GM23338 (cell line): ENCODE measurements at regions not wholly inside any gene's neighbourhood (a gene's known extent, or its start where the extent isn't known, plus 50 kb on each side); places are given as distances from the start of the nearest gene placed in this dataset.
"Not testable (repeated sequence)": the region's sequence is repeated elsewhere in the genome, so short reads cannot be mapped to it uniquely, and the experiment has no call there.

ENCODE experiments used
- ATAC-seq: fragments of 200-7000 bp; cut with Tn5 transposase; 3 replicates; pipeline ENCODE4 v1.9.1; 2020
- DNase-seq: peaks from one replicate; pipeline ENCODE4 v3.0.0-alpha.2; 2015; ENCODE audit warnings: low spot score
- H2AFZ ChIP-seq: fragments of 200-600 bp; sonication (generic); 2 replicates; pipeline ENCODE4 v1.8.0; 2016; ENCODE audit warnings: antibody characterized with exemption, mild to moderate bottlenecking, moderate library complexity
- H3F3A ChIP-seq: fragments of 200-600 bp; sonication (generic); replicated peaks from 2 replicates; pipeline ENCODE4 v1.8.0; 2017; ENCODE audit warnings: antibody characterized with exemption, mixed run types, low read depth
- H3K27ac ChIP-seq: fragments of 200-600 bp; sonication (generic); 2 replicates; pipeline ENCODE4 v1.6.1; 2016; ENCODE audit warnings: low read depth
- H3K27me3 ChIP-seq: fragments of 200-600 bp; sonication (generic); 2 replicates; pipeline ENCODE4 v1.8.0; 2016; ENCODE audit warnings: mild to moderate bottlenecking, mixed run types, moderate library complexity; ENCODE audit not compliant: insufficient read depth
- H3K36me3 ChIP-seq: fragments of 200-600 bp; sonication (generic); 2 replicates; pipeline ENCODE4 v1.8.0; 2016; ENCODE audit warnings: mild to moderate bottlenecking; ENCODE audit not compliant: insufficient read depth
- H3K4me1 ChIP-seq: fragments of 200-600 bp; sonication (generic); 2 replicates; pipeline ENCODE4 v1.8.0; 2016; ENCODE audit warnings: mild to moderate bottlenecking, moderate library complexity; ENCODE audit not compliant: insufficient read depth
- H3K4me2 ChIP-seq: fragments of 200-600 bp; sonication (generic); 2 replicates; pipeline ENCODE4 v1.7.1; 2017; ENCODE audit warnings: mixed run types
- H3K4me3 ChIP-seq: fragments of 200-600 bp; sonication (generic); 2 replicates; pipeline ENCODE4 v1.6.1; 2016; ENCODE audit warnings: mixed run types
- H3K79me2 ChIP-seq: fragments of 200-600 bp; sonication (generic); replicated peaks from 2 replicates; pipeline ENCODE4 v1.8.0; 2017; ENCODE audit warnings: mild to moderate bottlenecking; ENCODE audit not compliant: insufficient read depth
- H3K9me2 ChIP-seq: fragments of 200-600 bp; sonication (generic); 2 replicates; pipeline ENCODE4 v1.8.0; 2017; ENCODE audit not compliant: insufficient read depth
- H4K20me1 ChIP-seq: fragments of 200-600 bp; sonication (generic); replicated peaks from 2 replicates; pipeline ENCODE4 v1.8.0; 2017; ENCODE audit warnings: mild to moderate bottlenecking; ENCODE audit not compliant: insufficient read depth
- H3K27ac Mint-ChIP-seq: 2 replicates; pipeline ENCODE4 v1.8.0; 2020; ENCODE audit warnings: inconsistent platforms, mild to moderate bottlenecking, moderate library complexity, mixed read lengths
- H3K27me3 Mint-ChIP-seq: 3 replicates; pipeline ENCODE4 v1.8.0; 2022; ENCODE audit warnings: low read depth, mild to moderate bottlenecking, moderate library complexity, mixed read lengths, inconsistent platforms; ENCODE audit not compliant: insufficient read depth, poor library complexity
- H3K36me3 Mint-ChIP-seq: 3 replicates; pipeline ENCODE4 v1.8.0; 2021; ENCODE audit warnings: low read depth, mild to moderate bottlenecking, inconsistent platforms, moderate library complexity, mixed read lengths
- H3K4me1 Mint-ChIP-seq: 3 replicates; pipeline ENCODE4 v1.8.0; 2020; ENCODE audit warnings: mild to moderate bottlenecking, inconsistent platforms, mixed read lengths
- H3K4me3 Mint-ChIP-seq: 3 replicates; pipeline ENCODE4 v1.8.0; 2021; ENCODE audit warnings: moderate library complexity, mild to moderate bottlenecking, inconsistent platforms, mixed read lengths
- H3K9me3 Mint-ChIP-seq: 3 replicates; pipeline ENCODE4 v1.8.0; 2020; ENCODE audit warnings: moderate library complexity, mild to moderate bottlenecking, inconsistent platforms, mixed read lengths
- ETS1 ChIP-seq: IDR thresholded peaks from 2 replicates; pipeline ENCODE4 v1.6.1; 2016; ENCODE audit warnings: antibody characterized with exemption
- EZH2phosphoT487 ChIP-seq: fragments of 200-600 bp; sonication (generic); IDR thresholded peaks from one replicate; pipeline ENCODE4 v1.8.1; 2018; ENCODE audit warnings: antibody characterized with exemption; ENCODE audit not compliant: unreplicated experiment
- JUNB ChIP-seq: IDR thresholded peaks from one replicate; pipeline ENCODE4 v1.6.1; 2016; ENCODE audit warnings: antibody characterized with exemption; ENCODE audit not compliant: unreplicated experiment
- POLR2AphosphoS5 ChIP-seq: IDR thresholded peaks from 2 replicates; pipeline ENCODE4 v1.6.1; 2016; ENCODE audit warnings: antibody characterized with exemption, low read depth
- STAT1 ChIP-seq: IDR thresholded peaks from one replicate; pipeline ENCODE4 v1.6.1; 2016; ENCODE audit warnings: antibody characterized with exemption; ENCODE audit not compliant: unreplicated experiment
- TF ChIP-seq, protein P1 (sequence below): IDR thresholded peaks from one replicate; pipeline ENCODE4 v1.6.1; 2018; ENCODE audit warnings: antibody characterized with exemption; ENCODE audit not compliant: unreplicated experiment

DNA sequence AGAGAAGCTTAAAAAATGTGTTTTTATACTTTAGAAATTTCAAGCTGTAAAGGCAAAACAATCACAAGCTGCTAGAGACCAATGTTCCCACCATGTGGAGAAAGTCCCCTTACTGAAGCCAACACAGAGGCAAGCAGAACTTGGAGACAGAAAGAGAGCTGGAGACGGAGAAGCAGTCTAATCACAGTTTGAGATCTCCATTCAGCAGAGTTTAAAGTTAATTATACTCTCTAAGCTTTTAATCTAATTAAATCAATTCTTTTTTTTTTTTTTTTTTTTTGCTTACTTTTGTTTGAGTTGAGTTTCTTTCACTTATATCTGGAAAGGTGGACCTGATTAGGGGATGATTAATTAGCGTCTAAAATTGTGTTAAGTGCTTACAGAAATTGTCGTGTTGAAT is 1534.3 kb downstream of the MAT2B start (continued):
- TF ChIP-seq POLR2AphosphoS5 (no peak), JUNB (no peak)

DNA sequence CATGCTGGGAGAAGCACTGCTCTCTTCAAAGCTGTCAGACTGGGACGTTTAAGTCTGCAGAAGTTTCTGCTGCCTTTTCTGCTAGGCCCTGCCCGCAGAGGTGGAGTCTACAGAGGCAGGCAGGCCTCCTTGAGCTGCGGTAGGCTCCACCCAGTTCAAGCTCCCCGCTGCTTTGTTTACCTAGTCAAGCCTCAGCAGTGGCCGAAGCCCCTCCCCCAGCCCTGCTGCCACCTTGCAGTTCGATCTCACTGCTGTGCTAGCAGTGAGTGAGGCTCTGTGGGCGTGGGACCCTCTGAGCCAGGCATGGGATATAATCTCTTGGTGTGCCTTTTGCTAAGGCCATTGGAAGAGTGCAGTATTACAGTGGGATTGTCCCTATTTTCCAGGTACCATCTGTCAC is 1540.5 kb downstream of the MAT2B start:
- DNase-seq, result peak; percentile 1
- H3K9me3 Mint-ChIP-seq, result peaks cover 21% of the 10 kb centered on the region
- not testable (repeated sequence) for H3K27me3 Mint-ChIP-seq

GRCh38 chr5:165055476-165055875 is 1550.1 kb downstream of the MAT2B start:
- H3K27me3 Mint-ChIP-seq, result no peaks in the 10 kb centered on the region
- H3F3A ChIP-seq, result no peaks in the 10 kb centered on the region
- no peak overlapping the region for H2AFZ ChIP-seq
- H4K20me1 ChIP-seq, result no peaks in the 10 kb centered on the region
- H3K27ac Mint-ChIP-seq, result no peak overlapping the region
- H3K4me3 ChIP-seq, result no peak overlapping the region
- ATAC-seq, result no peak
- no peak for TF ChIP-seq ETS1
- no peak for TF ChIP-seq EZH2phosphoT487
- no peak for TF ChIP-seq STAT1
- TF ChIP-seq, protein P1, sequence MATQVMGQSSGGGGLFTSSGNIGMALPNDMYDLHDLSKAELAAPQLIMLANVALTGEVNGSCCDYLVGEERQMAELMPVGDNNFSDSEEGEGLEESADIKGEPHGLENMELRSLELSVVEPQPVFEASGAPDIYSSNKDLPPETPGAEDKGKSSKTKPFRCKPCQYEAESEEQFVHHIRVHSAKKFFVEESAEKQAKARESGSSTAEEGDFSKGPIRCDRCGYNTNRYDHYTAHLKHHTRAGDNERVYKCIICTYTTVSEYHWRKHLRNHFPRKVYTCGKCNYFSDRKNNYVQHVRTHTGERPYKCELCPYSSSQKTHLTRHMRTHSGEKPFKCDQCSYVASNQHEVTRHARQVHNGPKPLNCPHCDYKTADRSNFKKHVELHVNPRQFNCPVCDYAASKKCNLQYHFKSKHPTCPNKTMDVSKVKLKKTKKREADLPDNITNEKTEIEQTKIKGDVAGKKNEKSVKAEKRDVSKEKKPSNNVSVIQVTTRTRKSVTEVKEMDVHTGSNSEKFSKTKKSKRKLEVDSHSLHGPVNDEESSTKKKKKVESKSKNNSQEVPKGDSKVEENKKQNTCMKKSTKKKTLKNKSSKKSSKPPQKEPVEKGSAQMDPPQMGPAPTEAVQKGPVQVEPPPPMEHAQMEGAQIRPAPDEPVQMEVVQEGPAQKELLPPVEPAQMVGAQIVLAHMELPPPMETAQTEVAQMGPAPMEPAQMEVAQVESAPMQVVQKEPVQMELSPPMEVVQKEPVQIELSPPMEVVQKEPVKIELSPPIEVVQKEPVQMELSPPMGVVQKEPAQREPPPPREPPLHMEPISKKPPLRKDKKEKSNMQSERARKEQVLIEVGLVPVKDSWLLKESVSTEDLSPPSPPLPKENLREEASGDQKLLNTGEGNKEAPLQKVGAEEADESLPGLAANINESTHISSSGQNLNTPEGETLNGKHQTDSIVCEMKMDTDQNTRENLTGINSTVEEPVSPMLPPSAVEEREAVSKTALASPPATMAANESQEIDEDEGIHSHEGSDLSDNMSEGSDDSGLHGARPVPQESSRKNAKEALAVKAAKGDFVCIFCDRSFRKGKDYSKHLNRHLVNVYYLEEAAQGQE, result no peak
- no peak for TF ChIP-seq JUNB
- H3K4me1 ChIP-seq, result no peaks in the 10 kb centered on the region
- no peaks in the 10 kb centered on the region for H3K4me1 Mint-ChIP-seq
- H3K36me3 ChIP-seq, result no peaks in the 10 kb centered on the region
- H3K4me2 ChIP-seq, result no peak overlapping the region
- peak; percentile 1 for DNase-seq
- H3K9me3 Mint-ChIP-seq, result no peaks in the 10 kb centered on the region
- 0 out of 2 replicates have a peak, but pooled peaks cover 3% of the 10 kb centered on the region for H3K9me2 ChIP-seq
- no peak overlapping the region for H3K27ac ChIP-seq
- H3K4me3 Mint-ChIP-seq, result no peak overlapping the region
- H3K36me3 Mint-ChIP-seq, result no peaks in the 10 kb centered on the region
- no peaks in the 10 kb centered on the region for H3K27me3 ChIP-seq
- no peaks in the 10 kb centered on the region for H3K79me2 ChIP-seq

More for the DNA sequence above, 1540.5 kb downstream of the MAT2B start:
- not testable (repeated sequence) for H3K36me3 ChIP-seq, H3K4me1 Mint-ChIP-seq, H3K9me2 ChIP-seq, H3K79me2 ChIP-seq, H3K4me2 ChIP-seq, H3K4me3 Mint-ChIP-seq, H3K4me3 ChIP-seq, H3K27ac Mint-ChIP-seq, H3F3A ChIP-seq, H3K27ac ChIP-seq, H3K27me3 ChIP-seq, ATAC-seq, H3K4me1 ChIP-seq, H2AFZ ChIP-seq, H4K20me1 ChIP-seq
- H3K36me3 Mint-ChIP-seq, result peaks cover 25% of the 10 kb centered on the region
